ENCODE measurements at regions not wholly inside any gene's neighbourhood (a gene's known extent, or its start where the extent isn't known, plus 50 kb on each side); places are given as distances from the start of the nearest gene placed in this dataset.

DNA sequence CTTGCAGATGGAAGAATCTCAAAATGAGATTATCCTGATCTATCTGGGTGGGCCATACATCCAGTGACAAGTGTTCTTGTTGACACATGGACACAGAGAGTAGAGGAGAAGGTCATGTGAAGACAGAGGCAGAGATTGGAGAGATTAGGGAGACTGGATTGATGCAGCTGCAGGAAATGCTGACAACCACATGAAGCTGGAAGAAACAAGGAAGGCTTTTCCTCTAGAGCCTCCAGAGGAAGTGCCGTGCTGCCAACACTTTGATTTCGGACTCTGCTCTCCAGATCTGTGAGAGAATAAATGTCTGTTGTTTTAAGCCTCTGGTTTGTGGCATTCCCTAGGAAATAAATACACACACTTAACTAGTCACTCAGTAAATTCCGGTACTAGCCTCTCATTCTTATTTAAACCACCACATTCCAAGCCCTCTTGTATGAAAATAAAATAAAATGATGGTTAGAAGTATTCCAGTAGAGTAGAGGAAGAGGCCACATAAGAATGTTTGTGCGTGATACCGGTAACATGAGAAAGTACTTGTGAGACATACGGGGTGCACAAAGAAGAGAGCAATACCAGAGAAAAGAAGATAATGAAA is 110.9 kb upstream of the DMAC1 start:
- Histone ChIP-seq H2AFZ (ENCODE audit: low read length) (no peak overlapping the region), H3K79me2 (ENCODE audit: insufficient read depth, low read length) (no peaks in the 10 kb centered on the region), H3K4me3 (replicated peaks in 1 of 3; ENCODE audit: insufficient read depth in 1 of 3, low read depth in 2 of 3, low read length in 3 of 3) (no peak overlapping the region), H4K20me1 (ENCODE audit: insufficient read depth, low read length) (no peaks in the 10 kb centered on the region), H3K27me3 (ENCODE audit: control insufficient read depth in 1 of 2, insufficient read depth in 2 of 2, low read length in 2 of 2) (no peaks in the 10 kb centered on the region), H3K9me3 (ENCODE audit: low read length) (no peaks in the 10 kb centered on the region), H3K4me2 (ENCODE audit: low read depth, low read length) (no peak overlapping the region), H3K4me1 (ENCODE audit: insufficient read depth, low read length) (no peaks in the 10 kb centered on the region), H3K27ac (ENCODE audit: extremely low read length, insufficient read depth, low read length) (no peak overlapping the region), H3K9ac (ENCODE audit: insufficient read depth, low read depth, low read length) (no peak overlapping the region), H3K36me3 (replicated peaks in 1 of 2; ENCODE audit: control insufficient read depth in 1 of 2, insufficient read depth in 2 of 2, low read length in 2 of 2) (no peaks in the 10 kb centered on the region)
- WGBS (ENCODE audit: low lambda C conversion rate), result 29% methylated on average over 6 of the region's 6 CpGs
- ATAC-seq (no peak), DNase-seq (ENCODE audit: low spot score) (no peak), FAIRE-seq (no peak)
- no peak for TF ChIP-seq HNF4G (IDR thresholded peaks at IDR 0.05; ENCODE audit: borderline replicate concordance, low read depth, low read length)
- no peak for TF ChIP-seq HNF4G (CRISPR knock-in tag; IDR thresholded peaks at IDR 0.05; ENCODE audit: borderline replicate concordance, low read depth)
- no peak for TF ChIP-seq ZNF883 (CRISPR knock-in tag; IDR thresholded peaks at IDR 0.05; ENCODE audit: not compliant biosample characterization)
- TF ChIP-seq ZNF274 (CRISPR knock-in tag; IDR thresholded peaks at IDR 0.05), result no peak
- no peak for TF ChIP-seq ZC3H4 (CRISPR knock-in tag; IDR thresholded peaks at IDR 0.05; ENCODE audit: borderline replicate concordance)
- no peak for TF ChIP-seq ZBTB38 (CRISPR knock-in tag; IDR thresholded peaks at IDR 0.05)
- TF ChIP-seq ZNF292 (CRISPR knock-in tag; IDR thresholded peaks at IDR 0.05; ENCODE audit: borderline replicate concordance, low read depth), result no peak
- TF ChIP-seq HMG20A (CRISPR knock-in tag; IDR thresholded peaks at IDR 0.05; ENCODE audit: borderline replicate concordance), result no peak
- TF ChIP-seq, protein P1, sequence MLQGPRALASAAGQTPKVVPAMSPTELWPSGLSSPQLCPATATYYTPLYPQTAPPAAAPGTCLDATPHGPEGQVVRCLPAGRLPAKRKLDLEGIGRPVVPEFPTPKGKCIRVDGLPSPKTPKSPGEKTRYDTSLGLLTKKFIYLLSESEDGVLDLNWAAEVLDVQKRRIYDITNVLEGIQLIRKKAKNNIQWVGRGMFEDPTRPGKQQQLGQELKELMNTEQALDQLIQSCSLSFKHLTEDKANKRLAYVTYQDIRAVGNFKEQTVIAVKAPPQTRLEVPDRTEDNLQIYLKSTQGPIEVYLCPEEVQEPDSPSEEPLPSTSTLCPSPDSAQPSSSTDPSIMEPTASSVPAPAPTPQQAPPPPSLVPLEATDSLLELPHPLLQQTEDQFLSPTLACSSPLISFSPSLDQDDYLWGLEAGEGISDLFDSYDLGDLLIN (CRISPR knock-in tag; IDR thresholded peaks at IDR 0.05; ENCODE audit: borderline replicate concordance), result no peak
- no peak for TF ChIP-seq KMT2A (CRISPR knock-in tag; IDR thresholded peaks at IDR 0.05)
- no peak for TF ChIP-seq SMAD3 (CRISPR knock-in tag; IDR thresholded peaks at IDR 0.05)
- no peak for TF ChIP-seq ATF7-NPFF (CRISPR knock-in tag; IDR thresholded peaks at IDR 0.05; ENCODE audit: low read depth)
- BruUV-seq (replicated peaks), result no TSS peak
- CTCF ChIA-PET (ENCODE audit: low intra/inter-chr PET ratio, low total read pairs), result no interaction called here
- in situ Hi-C loops (cut with HindIII; ENCODE audit: extremely low pct_ligation_motif_present, low pct_unique_long_range_greater_than_20kb), result no loop called here
- POLR2A ChIA-PET, result no interaction called here
- intact Hi-C loops (cut with micrococcal nuclease; ENCODE audit: unreplicated experiment), result no loop called here
